KG1 (cell line): ENCODE measurements at regions not wholly inside any gene's neighbourhood (a gene's known extent, or its start where the extent isn't known, plus 50 kb on each side); places are given as distances from the start of the nearest gene placed in this dataset.

Experiments
- DNase-seq: peaks from one replicate; lab custom pipeline; 2025; lab: John Stamatoyannopoulos, UW

GRCh38 chr12:24080465-24080864, 131.0 kb upstream of the SOX5 start:
- DNase-seq: no peak

DNA sequence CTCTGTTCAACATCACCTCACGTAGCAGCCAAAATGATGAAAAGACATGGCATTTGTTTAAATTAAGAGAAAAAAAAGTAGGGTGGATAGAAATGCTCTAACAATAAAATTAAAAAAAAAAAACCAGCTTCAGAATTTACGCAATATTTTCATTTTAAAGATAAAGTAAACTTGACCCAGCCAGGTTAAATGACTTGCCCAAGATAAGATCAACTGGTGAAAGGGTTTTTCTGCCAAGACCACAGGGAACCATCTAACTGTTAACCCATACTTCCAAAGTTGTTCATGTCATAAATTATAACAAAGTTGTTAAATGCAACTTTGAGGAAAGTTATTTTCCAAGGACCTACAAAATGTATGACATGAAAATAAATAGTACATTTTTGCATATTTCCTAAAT, 129.6 kb upstream of the SOX5 start:
- DNase-seq: no peak

DNA sequence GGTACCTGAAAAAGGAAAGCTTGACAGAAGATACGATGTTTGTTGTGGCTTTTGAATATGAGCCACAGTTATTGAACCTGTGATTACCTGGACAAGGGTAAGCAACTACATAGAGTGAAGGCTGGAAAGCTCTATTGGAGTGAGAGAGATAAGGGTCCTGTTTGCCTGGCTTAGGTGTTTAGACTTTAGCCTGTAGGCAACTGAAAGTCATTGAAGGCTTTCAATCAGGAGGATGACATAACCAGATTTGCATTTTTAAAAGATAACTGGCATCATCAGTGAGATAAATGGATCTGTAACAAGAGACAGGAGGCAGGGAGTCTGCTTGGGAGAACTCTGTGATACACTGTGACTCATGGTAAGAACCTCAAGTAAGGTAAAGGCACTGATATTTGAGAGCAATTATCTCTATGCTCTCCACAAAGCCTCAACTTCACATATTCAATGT, 128.9 kb upstream of the SOX5 start:
- DNase-seq: no peak

GRCh38 chr12:24077161-24077560, 127.7 kb upstream of the SOX5 start:
- no peak for DNase-seq

DNA sequence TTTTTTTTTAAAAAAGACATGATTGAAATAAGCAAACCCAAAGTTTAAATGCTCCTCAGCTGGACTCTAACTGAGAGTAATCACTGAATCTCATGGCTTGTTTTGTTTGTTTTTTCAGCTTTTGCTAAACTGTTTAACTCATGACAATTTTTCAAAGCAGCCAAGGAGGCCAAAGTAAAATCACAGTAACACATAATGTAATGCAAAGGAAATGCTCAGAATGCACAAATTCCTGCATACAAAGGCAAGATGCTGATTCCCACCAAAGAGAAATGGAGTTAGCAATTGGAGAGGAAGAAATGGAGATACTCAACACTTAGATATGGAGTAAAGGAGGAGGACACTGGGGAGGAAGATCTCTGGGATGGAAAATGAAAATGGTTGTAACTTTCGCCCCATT, 126.2 kb upstream of the SOX5 start:
- no peak for DNase-seq

DNA sequence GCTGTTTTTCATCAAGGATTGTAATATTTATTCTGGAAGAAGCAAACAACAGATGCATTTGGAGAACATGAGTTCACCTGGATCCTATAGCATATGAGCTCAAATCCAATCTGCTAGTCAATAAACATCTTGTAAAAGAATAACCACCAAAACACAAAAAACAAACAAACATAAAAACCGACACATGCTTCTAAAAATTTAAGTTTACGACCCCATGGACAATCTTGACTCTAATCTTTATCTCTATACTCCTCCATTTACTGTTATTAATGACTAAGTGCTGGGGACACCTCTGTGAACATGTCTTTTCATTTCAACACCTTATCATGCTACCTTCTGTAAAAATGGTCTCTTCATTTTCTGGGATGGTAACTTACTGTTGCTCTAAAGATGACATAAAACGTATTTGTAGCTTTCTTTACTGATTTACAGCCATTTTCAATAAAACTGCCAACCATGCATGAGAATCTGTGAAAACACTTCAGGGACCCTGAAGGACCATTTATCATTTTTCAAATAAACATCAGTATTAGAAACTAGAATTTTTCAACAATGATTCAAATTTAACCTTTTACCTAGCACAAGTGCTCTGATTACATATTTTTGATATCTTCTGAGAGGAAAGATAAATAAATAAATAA, 123.8 kb upstream of the SOX5 start:
- no peak for DNase-seq

DNA sequence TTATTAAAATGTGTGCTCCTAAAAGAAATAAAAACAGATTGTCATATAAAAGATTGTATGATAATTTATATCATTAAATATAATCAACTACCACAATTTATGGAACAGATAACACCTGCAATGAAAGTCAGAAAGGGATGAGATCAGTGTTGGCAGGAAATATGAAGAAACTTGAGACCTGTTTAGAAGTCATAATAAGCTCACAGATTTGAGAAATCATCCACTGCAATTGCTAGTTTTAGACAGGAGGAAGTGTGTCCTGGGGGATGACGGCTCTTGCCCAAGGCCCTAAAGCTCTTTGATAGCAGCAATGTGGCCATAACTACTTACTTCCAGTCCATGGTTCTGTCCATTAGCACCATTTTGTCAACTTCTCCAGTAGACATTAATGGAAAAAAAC, 122.8 kb upstream of the SOX5 start:
- no peak for DNase-seq

DNA sequence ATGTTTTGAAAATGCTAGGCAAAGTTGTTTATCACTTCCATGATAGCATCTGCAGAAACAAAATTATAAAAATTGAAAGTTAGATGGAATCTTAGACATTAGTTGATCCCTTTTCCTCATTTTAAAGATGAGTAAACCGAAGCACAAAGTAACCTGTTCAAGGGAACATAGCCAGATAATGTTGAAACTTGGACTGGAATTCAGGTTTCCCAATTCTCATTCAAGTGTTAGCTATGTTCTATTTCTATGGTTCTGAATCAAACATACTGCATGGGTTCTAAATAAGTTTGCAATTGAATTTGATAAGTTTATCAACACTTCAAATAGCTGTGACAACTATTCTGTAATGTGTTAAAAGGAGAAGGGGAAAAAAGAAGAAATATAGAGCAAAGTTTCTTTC, 122.4 kb upstream of the SOX5 start:
- DNase-seq: no peak

DNA sequence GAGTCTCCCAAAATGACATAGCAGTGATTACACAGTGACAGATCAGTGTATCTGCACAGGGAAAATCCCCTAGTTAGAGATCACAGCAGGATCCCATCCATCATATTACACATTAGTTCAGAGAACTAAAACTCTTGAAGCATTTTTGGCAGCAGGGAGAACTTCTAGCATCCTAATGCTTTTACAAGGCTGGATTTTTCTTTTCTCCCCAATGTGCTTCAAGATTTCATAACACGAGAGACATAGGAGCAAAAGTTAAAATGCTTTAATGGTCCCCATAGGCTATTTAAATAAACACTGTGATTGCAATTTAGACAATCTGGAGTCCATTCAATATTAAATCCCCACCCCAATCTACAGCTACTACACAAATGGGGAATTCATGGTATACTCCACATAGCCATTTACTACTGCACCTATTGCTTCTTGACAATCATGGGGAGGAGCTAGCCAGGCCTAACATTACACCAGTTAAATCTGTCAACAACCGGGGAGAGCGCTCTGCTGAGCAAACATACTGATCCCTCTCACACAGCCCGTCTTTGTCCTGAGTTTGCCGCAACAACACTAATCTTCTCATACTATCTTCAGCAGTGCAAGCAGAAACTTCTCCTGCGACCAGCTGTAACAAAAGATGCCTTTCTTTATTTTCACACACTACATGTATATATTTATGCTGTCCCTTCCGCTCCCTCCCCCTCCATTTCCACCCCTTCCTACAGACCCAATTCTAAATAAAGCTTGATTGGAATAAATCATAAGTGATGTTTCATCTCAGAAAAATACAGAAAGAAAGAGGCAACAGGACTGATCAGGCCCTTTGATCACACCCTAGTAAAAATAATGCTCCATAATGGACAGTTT, 120.3 kb upstream of the SOX5 start:
- DNase-seq: no peak

- DNase-seq: no peak
These were observed 117.4 kb upstream of the SOX5 start for GRCh38 chr12:24066865-24067264.

- no peak for DNase-seq
These were observed 116.6 kb upstream of the SOX5 start for GRCh38 chr12:24066097-24066496.

DNA sequence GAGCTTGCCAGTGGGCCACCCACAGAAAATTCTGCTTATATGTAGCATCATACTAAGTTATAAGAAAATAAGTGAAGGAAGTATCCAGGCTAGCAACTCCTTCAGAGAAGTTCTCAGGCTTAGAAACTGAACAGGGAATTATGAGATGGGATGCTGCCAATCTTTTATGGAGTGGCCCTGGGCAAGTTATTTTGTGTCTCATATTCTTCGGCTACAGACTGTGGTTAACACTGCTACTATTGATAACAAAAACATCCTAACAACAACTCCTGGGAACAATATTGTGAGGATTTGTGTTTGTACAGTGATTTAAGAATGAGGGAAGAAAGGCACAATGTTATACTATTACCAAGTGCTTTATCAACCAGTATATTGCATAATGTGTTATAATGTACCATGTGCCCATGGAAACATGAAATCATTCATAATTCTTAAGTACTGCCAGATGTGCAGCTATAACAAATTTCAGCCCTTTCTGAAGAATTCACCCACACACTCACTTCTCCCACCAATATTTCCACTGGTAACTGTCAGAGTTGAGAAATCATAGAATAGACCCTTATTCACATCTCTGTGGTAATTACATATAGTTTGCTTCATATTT, 113.3 kb upstream of the SOX5 start:
- DNase-seq: no peak

DNA sequence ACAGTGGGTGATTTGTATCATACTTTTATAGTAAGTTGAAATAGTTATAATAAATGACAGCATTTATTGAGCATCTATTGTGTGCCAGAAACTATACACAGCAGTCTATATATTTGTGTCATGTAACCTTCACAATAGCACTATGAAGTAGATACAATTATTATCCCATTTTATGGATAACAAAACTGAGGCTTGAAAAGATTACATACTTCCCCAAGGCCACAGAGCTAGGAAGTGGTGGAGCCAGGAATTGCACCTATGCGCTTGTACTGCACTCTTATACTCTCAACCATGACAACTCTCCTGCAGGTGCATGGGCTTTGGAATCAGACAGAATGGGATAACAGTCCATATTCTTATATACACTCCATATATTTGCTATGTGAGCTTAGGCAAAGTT, 110.6 kb upstream of the SOX5 start:
- no peak for DNase-seq

GRCh38 chr12:24057920-24058476, 108.5 kb upstream of the SOX5 start:
- DNase-seq: no peak

DNA sequence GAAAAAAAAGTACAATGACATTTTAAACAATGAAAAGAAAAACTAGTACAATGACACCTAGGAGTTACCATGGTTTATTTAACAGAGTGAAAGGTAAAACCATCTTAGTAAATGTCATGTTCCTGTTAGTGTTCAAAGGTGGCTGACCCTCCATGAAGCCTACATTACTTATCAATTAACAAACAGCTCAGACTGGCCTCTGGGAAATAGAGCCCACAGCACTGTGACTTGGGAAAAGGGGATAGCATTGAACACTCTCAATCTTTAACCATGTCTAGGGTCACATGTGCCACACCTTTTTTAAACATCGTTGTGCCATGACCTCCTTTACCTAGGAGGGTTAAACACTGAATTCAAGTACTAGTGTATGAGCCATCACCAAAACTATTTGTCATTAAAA, 106.3 kb upstream of the SOX5 start:
- no peak for DNase-seq

- no peak for DNase-seq
These were observed 104.9 kb upstream of the SOX5 start for GRCh38 chr12:24054416-24054815.

GRCh38 chr12:24049728-24050127, 100.3 kb upstream of the SOX5 start:
- DNase-seq: no peak

DNA sequence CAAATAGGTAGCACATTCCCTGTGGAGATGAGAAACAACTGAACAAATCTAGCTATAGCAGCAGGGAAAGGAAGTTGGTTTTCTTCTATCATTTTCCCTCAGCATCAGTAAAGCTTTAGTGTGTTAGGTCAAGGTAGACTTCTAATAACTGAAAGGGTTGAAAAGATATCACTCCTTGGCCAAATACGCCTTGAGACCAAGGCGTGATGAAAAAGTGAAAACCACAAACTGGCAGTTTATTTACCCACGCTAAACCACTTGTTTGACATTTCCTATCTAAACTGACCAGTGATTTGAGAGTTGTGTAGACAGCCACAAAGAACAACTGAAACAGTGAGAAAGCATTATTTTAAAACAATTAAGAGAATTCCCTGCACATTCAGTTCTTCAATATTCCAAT, 99.6 kb upstream of the SOX5 start:
- DNase-seq: no peak

DNA sequence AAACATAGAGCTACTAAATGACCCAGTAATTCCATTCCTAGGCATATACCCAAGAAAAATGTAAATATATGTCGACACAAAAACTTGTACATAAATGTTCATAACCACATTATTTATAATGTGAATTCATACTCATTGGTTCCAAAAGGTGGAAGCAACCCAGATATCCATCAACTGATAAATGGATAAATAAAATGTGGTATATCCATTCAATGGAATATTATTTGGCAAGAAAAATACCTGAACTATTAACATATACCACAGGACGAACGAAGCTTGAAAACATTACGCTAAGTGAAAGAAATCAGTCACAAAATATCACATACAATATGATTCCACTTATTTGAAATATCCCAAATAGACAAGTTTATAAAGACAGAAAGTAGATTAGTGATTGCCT, 99.0 kb upstream of the SOX5 start:
- no peak for DNase-seq

- DNase-seq: no peak
These were observed 97.9 kb upstream of the SOX5 start for GRCh38 chr12:24047326-24047725.

- no peak for DNase-seq
These were observed 96.4 kb upstream of the SOX5 start for GRCh38 chr12:24045816-24046257.

- DNase-seq: no peak
These were observed 95.7 kb upstream of the SOX5 start for GRCh38 chr12:24044941-24045703.
